ENCODE measurements at regions not wholly inside any gene's neighbourhood (a gene's known extent, or its start where the extent isn't known, plus 50 kb on each side); places are given as distances from the start of the nearest gene placed in this dataset.

GRCh38 chr17:74037320-74037719 lies 166.2 kb upstream of the RPL38 start:
- H4K20me1 ChIP-seq (replicated peaks in 1 of 2; ENCODE audit: control insufficient read depth in 1 of 2, insufficient read depth in 2 of 2, low read length in 2 of 2) = no peaks in the 10 kb centered on the region
- H3K18ac ChIP-seq (ENCODE audit: extremely low read depth, low read length) = no peak overlapping the region
- H3K56ac ChIP-seq (replicated peaks; ENCODE audit: insufficient read length, low read depth, low read length) = no peak overlapping the region
- no peak overlapping the region for H3K4ac ChIP-seq (replicated peaks; ENCODE audit: insufficient read length, low read depth, low read length)
- no peak overlapping the region for H4K8ac ChIP-seq (ENCODE audit: extremely low read depth, insufficient read depth, low read length)
- no peaks in the 10 kb centered on the region for H3K27me3 ChIP-seq (replicated peaks in 1 of 4; ENCODE audit: control insufficient read depth in 3 of 4, extremely low read depth in 1 of 4, insufficient read depth in 3 of 4, low read length in 3 of 4)
- no peak overlapping the region for H3K9ac ChIP-seq (replicated peaks in 1 of 4; ENCODE audit: extremely low read depth in 1 of 4, low read depth in 3 of 4, low read length in 3 of 4)
- no peaks in the 10 kb centered on the region; the same call in 1 of the 2 replicates for H3K23me2 ChIP-seq (ENCODE audit: low read depth, low read length)
- no peak overlapping the region for H2BK120ac ChIP-seq (replicated peaks; ENCODE audit: low read depth, low read length)
- no peaks in the 10 kb centered on the region for H3K79me1 ChIP-seq (ENCODE audit: low read depth, low read length)
- 67% methylated on average over 4 of the region's 4 CpGs; no CpG with 5 or more reads in 1 of the 2 experiments for WGBS, 2 experiments (ENCODE audit: extremely low coverage in 1 of 2, insufficient coverage in 1 of 2, insufficient read length in 1 of 2, insufficient replicate concordance in 2 of 2, low coverage in 1 of 2, low lambda C conversion rate in 2 of 2, missing lambda C conversion rate in 1 of 2)
- no peak overlapping the region for H3K23ac ChIP-seq (ENCODE audit: insufficient read length)
- no peak overlapping the region for H2AFZ ChIP-seq (ENCODE audit: low read length)
- no peak overlapping the region for H2BK20ac ChIP-seq (ENCODE audit: low read length)
- H2BK15ac ChIP-seq (ENCODE audit: low read length) = no peak overlapping the region
- FAIRE-seq (no peak), DNase-seq (ENCODE audit: low read depth in 1 of 2, low spot score in 2 of 2) (no peak)
- H2BK5ac ChIP-seq (ENCODE audit: low read depth, low read length) = no peak overlapping the region
- CTCF ChIA-PET (ENCODE audit: partially characterized antibody) = interaction anchor here (1.4 to 2.6 kb wide), 6 partner anchors 10 to 41 kb away, joined by 3 to 8 read pairs (median 4); no protein-coding TSS in a partner anchor
- no peak overlapping the region for H2BK12ac ChIP-seq (ENCODE audit: low read depth, low read length)
- no peak for TF ChIP-seq CREB1 (IDR thresholded peaks at IDR 0.05)
- no peak for TF ChIP-seq NRF1 (IDR thresholded peaks at IDR 0.05; ENCODE audit: low read depth, low read length)
- no peak for TF ChIP-seq POU5F1 (IDR thresholded peaks at IDR 0.05; ENCODE audit: low read depth, low read length)
- H4K91ac ChIP-seq (replicated peaks; ENCODE audit: insufficient read length, low read length) = no peak overlapping the region
- no peak overlapping the region for H3K4me2 ChIP-seq (ENCODE audit: insufficient read depth in 1 of 2, low read depth in 2 of 2, low read length in 2 of 2)
- POLR2A ChIA-PET (ENCODE audit: partially characterized antibody) = no interaction called here
- H3K79me2 ChIP-seq (ENCODE audit: control insufficient read depth in 1 of 2, insufficient read depth in 2 of 2, low read length in 2 of 2) = no peaks in the 10 kb centered on the region
- H3K14ac ChIP-seq (ENCODE audit: insufficient read length) = no peak overlapping the region
- H4K5ac ChIP-seq (ENCODE audit: insufficient read length, low read depth, low read length) = no peak overlapping the region
- H3K4me1 ChIP-seq (replicated peaks in 1 of 4; ENCODE audit: control insufficient read depth in 3 of 4, insufficient read depth in 4 of 4, low read length in 3 of 4) = peaks cover 0 to 3% (median 1%) of the 10 kb centered on the region in 4 experiments; a peak in 4 of 7 replicates
- no peak overlapping the region for H2AK5ac ChIP-seq (ENCODE audit: low read depth, low read length)
- no peaks in the 10 kb centered on the region for H3K9me3 ChIP-seq (ENCODE audit: insufficient read depth in 2 of 2, low read depth in 1 of 2, low read length in 1 of 2)
- no peak overlapping the region for H3K4me3 ChIP-seq (ENCODE audit: extremely low read depth in 1 of 4, insufficient read depth in 2 of 4, low read depth in 3 of 4, low read length in 4 of 4)
- H3K27ac ChIP-seq (ENCODE audit: low read depth, low read length) = no peak overlapping the region
- no peaks in the 10 kb centered on the region for H3K36me3 ChIP-seq (ENCODE audit: control insufficient read depth in 2 of 4, insufficient read depth in 4 of 4, low read length in 3 of 4)
